K562 (cell line): ENCODE measurements at regions not wholly inside any gene's neighbourhood (a gene's known extent, or its start where the extent isn't known, plus 50 kb on each side); places are given as distances from the start of the nearest gene placed in this dataset.

Experiments used
- ATAC-seq: fragments of 200-7000 bp; cut with Tn5 transposase; 3 replicates; pipeline ENCODE4 v1.9.1; 2020; ENCODE audit warnings: moderate library complexity
- BruUV-seq: library from RNA; stranded (reverse); fragments of 400-500 nt; replicated peaks from 2 replicates; lab custom pipeline; 2021; lab: Mats Ljungman, UMichigan
- CTCF ChIA-PET: fragments of 300-600 bp; formaldehyde crosslinking; extraction: SDS; loops from one replicate; lab custom pipeline; 2021; ENCODE audit warnings: low intra/inter-chr PET ratio; lab: Yijun Ruan, JAX
- POLR2A ChIA-PET: fragments of 300-600, 350-650 bp; sonication (Branson Sonifier 250); formaldehyde crosslinking; extraction: SDS; loops from one replicate; lab custom pipeline; 2021; ENCODE audit warnings: antibody characterized with exemption, inconsistent platforms; lab: Yijun Ruan, JAX
- DNase-seq, 4 experiments: peaks; one replicate each; pipeline versions ENCODE4 v3.0.0 to v3.0.0-alpha.2; 2011 to 2018; ENCODE audit warnings: low spot score in 3 of 4, mixed read lengths in 3 of 4; ENCODE audit errors: extremely low read depth in 1 of 4
- FAIRE-seq: peaks from 2 replicates; lab custom pipeline; 2011; peaks lifted over from hg19 to GRCh38; lab: Jason Lieb, UNC
- H2AFZ ChIP-seq: 2 replicates; pipeline ENCODE4 v1.6.0; 2011; ENCODE audit warnings: low read depth, low read length, control low read depth, inconsistent platforms
- H3K27ac ChIP-seq: fragments of 200-600 bp; 3 replicates; pipeline ENCODE4 v1.8.0; 2011; ENCODE audit warnings: low read depth, mild to moderate bottlenecking, control low read depth, inconsistent platforms, low read length, moderate library complexity, mixed read lengths; ENCODE audit errors: extremely low read depth
- H3K27me3 ChIP-seq, 2 experiments: fragments of 300-600 bp in 1 of 2; 2 replicates in 1 of 2; 3 replicates in 1 of 2; pipeline versions ENCODE4 v1.6.0 to v1.8.0; 2011; ENCODE audit warnings: inconsistent platforms in 2 of 2, low read length in 2 of 2, mild to moderate bottlenecking in 1 of 2, mixed read lengths in 1 of 2, moderate library complexity in 1 of 2; ENCODE audit not compliant: control insufficient read depth in 2 of 2, insufficient read depth in 2 of 2
- H3K36me3 ChIP-seq: fragments of 300-600 bp; 3 replicates; pipeline ENCODE4 v1.8.0; 2011; ENCODE audit warnings: mild to moderate bottlenecking, low read length, inconsistent platforms; ENCODE audit not compliant: control insufficient read depth, insufficient read depth
- H3K4me1 ChIP-seq, 2 experiments: fragments of 200-600 bp in 1 of 2; replicated peaks in 1 of 2; 2 replicates in 1 of 2; 3 replicates in 1 of 2; pipeline versions ENCODE4 v1.5.1 to v1.8.0; 2011; ENCODE audit warnings: inconsistent platforms in 2 of 2, low read length in 2 of 2, mild to moderate bottlenecking in 1 of 2, mixed read lengths in 1 of 2, moderate library complexity in 1 of 2; ENCODE audit not compliant: control insufficient read depth in 2 of 2, insufficient read depth in 2 of 2
- H3K4me2 ChIP-seq: 2 replicates; pipeline ENCODE4 v1.6.1; 2011; ENCODE audit warnings: low read length, control low read depth, inconsistent platforms, mixed read lengths; ENCODE audit not compliant: insufficient read depth
- H3K4me3 ChIP-seq: fragments of 200-600 bp; sonication (generic), shearing (Covaris generic); 2 replicates; pipeline ENCODE4 v1.5.1; 2016; ENCODE audit warnings: control low read depth, inconsistent platforms
- H3K79me2 ChIP-seq: fragments of 200-600 bp; 3 replicates; pipeline ENCODE4 v1.8.0; 2011; ENCODE audit warnings: low read length, inconsistent platforms; ENCODE audit not compliant: control insufficient read depth, insufficient read depth
- H3K9ac ChIP-seq, 2 experiments: 2 replicates each; pipeline versions ENCODE4 v1.6.0 to v1.6.1; 2011; ENCODE audit warnings: low read depth in 2 of 2, low read length in 2 of 2, control low read depth in 1 of 2, inconsistent platforms in 1 of 2, mild to moderate bottlenecking in 1 of 2, mixed read lengths in 1 of 2; ENCODE audit not compliant: insufficient read depth in 1 of 2
- H3K9me1 ChIP-seq: one replicate; pipeline ENCODE4 v1.6.0; 2011; ENCODE audit warnings: inconsistent platforms, mild to moderate bottlenecking, low read length, moderate library complexity; ENCODE audit not compliant: control insufficient read depth, insufficient read depth
- H3K9me3 ChIP-seq: replicated peaks from 2 replicates; pipeline ENCODE4 v1.5.1; 2011; ENCODE audit warnings: low read depth, low read length, inconsistent platforms; ENCODE audit not compliant: control insufficient read depth, insufficient read depth
- H4K20me1 ChIP-seq: replicated peaks from 2 replicates; pipeline ENCODE4 v1.6.1; 2011; ENCODE audit warnings: low read length, inconsistent platforms, mixed read lengths; ENCODE audit not compliant: control insufficient read depth, insufficient read depth
- EHMT2 ChIP-seq: fragments of 450-650 bp; IDR thresholded peaks from 2 replicates; pipeline ENCODE4 v1.6.1; 2018; ENCODE audit warnings: antibody characterized with exemption
- GATAD2A ChIP-seq: fragments of 450-650 bp; IDR thresholded peaks from 2 replicates; pipeline ENCODE4 v1.6.1; 2017
- KLF1 ChIP-seq: fragments of 450-650 bp; IDR thresholded peaks from 2 replicates; pipeline ENCODE4 v1.6.1; 2016; ENCODE audit warnings: missing genetic modification characterization, missing compliant biosample characterization
- NFIX ChIP-seq: fragments of 250-450 bp; sonication (Bioruptor Pico); IDR thresholded peaks from 2 replicates; pipeline ENCODE4 v1.4.0; 2020; ENCODE audit warnings: low read depth, mild to moderate bottlenecking, moderate library complexity
- OTX1 ChIP-seq: fragments of 450-650 bp; formaldehyde crosslinking; IDR thresholded peaks from 2 replicates; pipeline ENCODE4 v1.4.0; 2022; ENCODE audit warnings: mild to moderate bottlenecking
- POLR2AphosphoS2 ChIP-seq: IDR thresholded peaks from 2 replicates; pipeline ENCODE4 v1.6.1; 2012; ENCODE audit warnings: low read length, improper control_type of control experiment
- SMAD4 ChIP-seq: fragments of 250-450 bp; sonication (Bioruptor Pico); conservative IDR thresholded peaks from 2 replicates; pipeline ENCODE4 v1.8.0; 2021; ENCODE audit warnings: inconsistent platforms, mild to moderate bottlenecking, moderate library complexity
- SREBF2 ChIP-seq: sonication (generic); formaldehyde crosslinking; IDR thresholded peaks from 2 replicates; pipeline ENCODE4 v1.4.0; 2020; ENCODE audit warnings: mild to moderate bottlenecking, missing genetic modification reagents
- TARDBP ChIP-seq: fragments of 450-650 bp; IDR thresholded peaks from 2 replicates; pipeline ENCODE4 v1.6.1; 2016
- ZC3H4 ChIP-seq: sonication (generic); formaldehyde crosslinking; IDR thresholded peaks from 2 replicates; pipeline ENCODE4 v1.9.0; 2021; ENCODE audit warnings: missing genetic modification reagents, borderline replicate concordance
- ZNF561 ChIP-seq: fragments of 450-650 bp; formaldehyde crosslinking; conservative IDR thresholded peaks from 2 replicates; pipeline ENCODE4 v1.4.0; 2020; ENCODE audit warnings: mild to moderate bottlenecking, moderate library complexity
- in situ Hi-C: fragments of 300-500 bp; cut with MboI; formaldehyde crosslinking; loops from 4 replicates; pipeline ENCODE4 v1.15.0; 2018; ENCODE audit warnings: inconsistent platforms, mixed read lengths
- intact Hi-C: fragments of 100-400 bp; cut with micrococcal nuclease; formaldehyde crosslinking; loops from 2 replicates; pipeline ENCODE4 v1.14.2; 2022
- TF ChIP-seq, protein P1 (sequence below), 3 experiments: IDR thresholded peaks in 2 of 3; conservative IDR thresholded peaks in 1 of 3; 2 replicates each; pipeline ENCODE4 v1.5.1; 2011 to 2012; ENCODE audit warnings: low read length in 3 of 3, mild to moderate bottlenecking in 3 of 3, control low read depth in 2 of 3, improper control_type of control experiment in 1 of 3, inconsistent platforms in 1 of 3, low read depth in 1 of 3, mixed read lengths in 1 of 3, moderate library complexity in 1 of 3; ENCODE audit not compliant: insufficient read depth in 2 of 3

DNA sequence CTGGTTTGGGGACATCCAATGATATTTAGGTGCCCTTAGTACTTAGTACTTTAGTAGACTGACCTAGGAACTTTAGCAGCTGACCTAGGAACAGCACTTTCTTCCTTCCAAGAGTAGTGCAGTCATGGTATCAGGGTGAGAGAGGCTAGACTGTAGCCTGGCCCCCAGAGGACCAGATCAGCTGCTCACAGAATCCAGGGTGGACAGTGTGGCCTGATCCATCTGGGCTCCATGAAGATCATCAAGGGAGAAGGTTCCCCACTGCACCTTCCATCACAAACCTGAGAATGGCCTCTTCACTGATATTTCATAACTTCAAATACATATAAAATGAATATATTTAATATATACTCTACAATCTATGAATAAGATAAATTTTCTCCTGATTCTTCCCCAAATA is 59.0 kb upstream of the TLR3 start:
- no peak for FAIRE-seq
- Histone ChIP-seq H3K4me2 (no peak overlapping the region), H3K9ac (no peak overlapping the region), H3K27me3 (peaks cover 6 to 19% of the 10 kb centered on the region in 2 experiments; a peak in 4 of 5 replicates), H3K4me3 (no peak overlapping the region), H4K20me1 (no peaks in the 10 kb centered on the region), H3K79me2 (no peaks in the 10 kb centered on the region), H3K4me1 (no peaks in the 10 kb centered on the region), H3K27ac (no peak overlapping the region), H3K9me1 (no peaks in the 10 kb centered on the region), H3K36me3 (no peaks in the 10 kb centered on the region), H2AFZ (no peak overlapping the region), H3K9me3 (no peaks in the 10 kb centered on the region)
- in situ Hi-C loops (no loop called here), intact Hi-C loops (no loop called here)
- BruUV-seq, result no TSS peak
- CTCF ChIA-PET, result no interaction called here
- no peak for ATAC-seq
- POLR2A ChIA-PET, result no interaction called here
- DNase-seq, result no peak
- TF ChIP-seq ZNF561 (CRISPR knock-in tag) (no peak), POLR2AphosphoS2 (no peak), SMAD4 (CRISPR knock-in tag) (no peak), ZC3H4 (CRISPR knock-in tag) (no peak), NFIX (CRISPR knock-in tag) (no peak), TARDBP (no peak), OTX1 (no peak), GATAD2A (no peak), KLF1 (tag) (no peak), SREBF2 (CRISPR knock-in tag) (no peak), EHMT2 (no peak)
- TF ChIP-seq, protein P1, sequence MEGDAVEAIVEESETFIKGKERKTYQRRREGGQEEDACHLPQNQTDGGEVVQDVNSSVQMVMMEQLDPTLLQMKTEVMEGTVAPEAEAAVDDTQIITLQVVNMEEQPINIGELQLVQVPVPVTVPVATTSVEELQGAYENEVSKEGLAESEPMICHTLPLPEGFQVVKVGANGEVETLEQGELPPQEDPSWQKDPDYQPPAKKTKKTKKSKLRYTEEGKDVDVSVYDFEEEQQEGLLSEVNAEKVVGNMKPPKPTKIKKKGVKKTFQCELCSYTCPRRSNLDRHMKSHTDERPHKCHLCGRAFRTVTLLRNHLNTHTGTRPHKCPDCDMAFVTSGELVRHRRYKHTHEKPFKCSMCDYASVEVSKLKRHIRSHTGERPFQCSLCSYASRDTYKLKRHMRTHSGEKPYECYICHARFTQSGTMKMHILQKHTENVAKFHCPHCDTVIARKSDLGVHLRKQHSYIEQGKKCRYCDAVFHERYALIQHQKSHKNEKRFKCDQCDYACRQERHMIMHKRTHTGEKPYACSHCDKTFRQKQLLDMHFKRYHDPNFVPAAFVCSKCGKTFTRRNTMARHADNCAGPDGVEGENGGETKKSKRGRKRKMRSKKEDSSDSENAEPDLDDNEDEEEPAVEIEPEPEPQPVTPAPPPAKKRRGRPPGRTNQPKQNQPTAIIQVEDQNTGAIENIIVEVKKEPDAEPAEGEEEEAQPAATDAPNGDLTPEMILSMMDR (IDR thresholded peaks at IDR 0.05 in 2 of 3, conservative IDR thresholded peaks at IDR 0.05 in 1 of 3; ENCODE audit: insufficient read depth in 2 of 3, low read depth in 1 of 3, low read length in 3 of 3), result no peak
